ENCODE measurements at regions not wholly inside any gene's neighbourhood (a gene's known extent, or its start where the extent isn't known, plus 50 kb on each side); places are given as distances from the start of the nearest gene placed in this dataset.

GRCh38 chr5:34553581-34553980 is 102.5 kb upstream of the RAI14 start (continued):
- TF ChIP-seq ZBTB40 (IDR thresholded peaks at IDR 0.05) (no peak), ZBTB40 (CRISPR knock-in tag; IDR thresholded peaks at IDR 0.05) (no peak), FOXM1 (IDR thresholded peaks at IDR 0.05; ENCODE audit: low read depth) (peak; percentile 65; the same call in 1 of the 2 replicates), FOXM1 (CRISPR knock-in tag; IDR thresholded peaks at IDR 0.05; ENCODE audit: low read depth) (no peak), SREBF1 (IDR thresholded peaks at IDR 0.05; ENCODE audit: borderline replicate concordance, low read depth, low read length) (no peak), NR4A1 (CRISPR knock-in tag; IDR thresholded peaks at IDR 0.05) (no peak), NR4A1 (tag; IDR thresholded peaks at IDR 0.05) (no peak), LCOR (CRISPR knock-in tag; IDR thresholded peaks at IDR 0.05) (peak; percentile 91; the same call in 1 of the 2 replicates), SMARCA4 (IDR thresholded peaks at IDR 0.05) (peak; percentile 86), PHTF2 (CRISPR knock-in tag; IDR thresholded peaks at IDR 0.05) (no peak), GMEB1 (CRISPR knock-in tag; IDR thresholded peaks at IDR 0.05) (no peak), ZNF217 (CRISPR knock-in tag; IDR thresholded peaks at IDR 0.05) (no peak), THRB (CRISPR knock-in tag; conservative IDR thresholded peaks at IDR 0.05) (no peak), ZNF3 (CRISPR knock-in tag; IDR thresholded peaks at IDR 0.05) (no peak), CAMTA2 (CRISPR knock-in tag; conservative IDR thresholded peaks at IDR 0.05) (no peak), CBX2 (IDR thresholded peaks at IDR 0.05; ENCODE audit: insufficient read depth, low read length, poor library complexity, severe bottlenecking) (no peak)

Data from K562 (cell line).